Mesothelial cell of epicardium (in vitro differentiated cells): ENCODE measurements at regions not wholly inside any gene's neighbourhood (a gene's known extent, or its start where the extent isn't known, plus 50 kb on each side); places are given as distances from the start of the nearest gene placed in this dataset.
"Not testable (repeated sequence)": the region's sequence is repeated elsewhere in the genome, so short reads cannot be mapped to it uniquely, and the experiment has no call there.

Source experiments
- DNase-seq, 2 experiments: peaks; one replicate each; pipeline ENCODE4 v3.0.0; 2021; ENCODE audit warnings: low spot score in 2 of 2; ENCODE audit not compliant: unreplicated experiment in 2 of 2
- H3K27ac Mint-ChIP-seq: 2 replicates; pipeline ENCODE4 v1.8.0; 2021; ENCODE audit warnings: mixed read lengths
- H3K27me3 Mint-ChIP-seq: 2 replicates; pipeline ENCODE4 v1.8.0; 2021; ENCODE audit warnings: low read depth, mixed read lengths
- H3K36me3 Mint-ChIP-seq: 2 replicates; pipeline ENCODE4 v1.8.0; 2021; ENCODE audit warnings: mixed read lengths
- H3K4me1 Mint-ChIP-seq: 2 replicates; pipeline ENCODE4 v1.8.0; 2021; ENCODE audit warnings: mixed read lengths
- H3K4me3 Mint-ChIP-seq: 2 replicates; pipeline ENCODE4 v1.8.0; 2021; ENCODE audit warnings: mild to moderate bottlenecking, moderate library complexity, mixed read lengths
- H3K9me3 Mint-ChIP-seq: 2 replicates; pipeline ENCODE4 v1.8.0; 2021; ENCODE audit warnings: mixed read lengths
- CTCF ChIP-seq: fragments of 200-600 bp; sonication (generic); IDR thresholded peaks from one replicate; pipeline ENCODE4 v1.5.0; 2021; ENCODE audit warnings: antibody characterized with exemption; ENCODE audit not compliant: unreplicated experiment

- no peak for TF ChIP-seq CTCF
- no peak overlapping the region for H3K4me3 Mint-ChIP-seq
- H3K36me3 Mint-ChIP-seq: no peaks in the 10 kb centered on the region
- H3K4me1 Mint-ChIP-seq: no peaks in the 10 kb centered on the region
- DNase-seq: no peak
- peaks cover 20% of the 10 kb centered on the region for H3K9me3 Mint-ChIP-seq
- H3K27me3 Mint-ChIP-seq: peaks cover 11% of the 10 kb centered on the region
- H3K27ac Mint-ChIP-seq: no peak overlapping the region
These were observed 138.6 kb upstream of the GPR101 start for GRCh38 chrX:137172317-137172948.

GRCh38 chrX:137171626-137172025, 137.8 kb upstream of the GPR101 start:
- H3K36me3 Mint-ChIP-seq: no peaks in the 10 kb centered on the region
- no peak overlapping the region for H3K27ac Mint-ChIP-seq
- H3K4me1 Mint-ChIP-seq: no peaks in the 10 kb centered on the region
- peaks cover 11% of the 10 kb centered on the region for H3K27me3 Mint-ChIP-seq
- H3K9me3 Mint-ChIP-seq: peaks cover 23% of the 10 kb centered on the region
- no peak for DNase-seq
- H3K4me3 Mint-ChIP-seq: no peak overlapping the region
- TF ChIP-seq CTCF: no peak

- no peak overlapping the region for H3K27ac Mint-ChIP-seq
- H3K9me3 Mint-ChIP-seq: peaks cover 13% of the 10 kb centered on the region
- H3K4me3 Mint-ChIP-seq: no peak overlapping the region
- TF ChIP-seq CTCF: no peak
- no peaks in the 10 kb centered on the region for H3K4me1 Mint-ChIP-seq
- peaks cover 15% of the 10 kb centered on the region for H3K27me3 Mint-ChIP-seq
- no peak for DNase-seq
- H3K36me3 Mint-ChIP-seq: no peaks in the 10 kb centered on the region
These were observed 132.8 kb upstream of the GPR101 start for GRCh38 chrX:137166591-137166990.

- Mint-ChIP-seq H3K9me3 (peaks cover 16% of the 10 kb centered on the region), H3K4me3 (no peak overlapping the region), H3K36me3 (no peaks in the 10 kb centered on the region), H3K27me3 (peaks cover 12% of the 10 kb centered on the region), H3K27ac (no peak overlapping the region), H3K4me1 (no peaks in the 10 kb centered on the region)
- no peak for DNase-seq
- no peak for TF ChIP-seq CTCF
These were observed 130.5 kb upstream of the GPR101 start for GRCh38 chrX:137164329-137164728.

- no peaks in the 10 kb centered on the region for H3K4me1 Mint-ChIP-seq
- H3K4me3 Mint-ChIP-seq: no peak overlapping the region
- peaks cover 22% of the 10 kb centered on the region for H3K9me3 Mint-ChIP-seq
- no peak for DNase-seq
- no peak overlapping the region for H3K27ac Mint-ChIP-seq
- no peak for TF ChIP-seq CTCF
- H3K36me3 Mint-ChIP-seq: no peaks in the 10 kb centered on the region
- H3K27me3 Mint-ChIP-seq: peaks cover 17% of the 10 kb centered on the region
These were observed 117.6 kb upstream of the GPR101 start for GRCh38 chrX:137151403-137151802.

- H3K9me3 Mint-ChIP-seq: peaks cover 24% of the 10 kb centered on the region
- no peak for DNase-seq
- no peaks in the 10 kb centered on the region for H3K4me1 Mint-ChIP-seq
- H3K27me3 Mint-ChIP-seq: peaks cover 2% of the 10 kb centered on the region
- H3K27ac Mint-ChIP-seq: no peak overlapping the region
- no peak for TF ChIP-seq CTCF
- no peak overlapping the region for H3K4me3 Mint-ChIP-seq
- no peaks in the 10 kb centered on the region for H3K36me3 Mint-ChIP-seq
These were observed 110.1 kb upstream of the GPR101 start for GRCh38 chrX:137143864-137144263.

GRCh38 chrX:137122651-137123050, 88.9 kb upstream of the GPR101 start:
- H3K4me1 Mint-ChIP-seq, H3K27ac Mint-ChIP-seq, H3K36me3 Mint-ChIP-seq, H3K27me3 Mint-ChIP-seq, H3K4me3 Mint-ChIP-seq, DNase-seq: not testable (repeated sequence)
- H3K9me3 Mint-ChIP-seq: peaks cover 49% of the 10 kb centered on the region
